Hematopoietic multipotent progenitor cell treated with erythropoietin and hydrocortisone succinate and interleukin-3 and kit ligand, for 15 days (in vitro differentiated cells): ENCODE measurements at regions not wholly inside any gene's neighbourhood (a gene's known extent, or its start where the extent isn't known, plus 50 kb on each side); places are given as distances from the start of the nearest gene placed in this dataset.
"Not testable (repeated sequence)": the region's sequence is repeated elsewhere in the genome, so short reads cannot be mapped to it uniquely, and the experiment has no call there.

ENCODE experiments used
- DNase-seq: peaks from one replicate; pipeline ENCODE4 v3.0.0-alpha.2; 2015; ENCODE audit warnings: low spot score

GRCh38 chr6:105537981-105538578, 135.2 kb upstream of the PREP start:
- no peak for DNase-seq

GRCh38 chr6:105536961-105537360, 134.1 kb upstream of the PREP start:
- DNase-seq: no peak

GRCh38 chr6:105533301-105533700, 130.4 kb upstream of the PREP start:
- no peak for DNase-seq

- no peak for DNase-seq
Observed at GRCh38 chr6:105526225-105526872, 123.5 kb upstream of the PREP start.

- peak; percentile 6 for DNase-seq
Observed at GRCh38 chr6:105522626-105523322, 119.9 kb upstream of the PREP start.

GRCh38 chr6:105519954-105520353, 117.1 kb upstream of the PREP start:
- no peak for DNase-seq

- not testable (repeated sequence) for DNase-seq
Observed at GRCh38 chr6:105518993-105519392, 116.1 kb upstream of the PREP start.

- DNase-seq: no peak
Observed at GRCh38 chr6:105515054-105515453, 112.2 kb upstream of the PREP start.

- DNase-seq: no peak
Observed at GRCh38 chr6:105514306-105514705, 111.4 kb upstream of the PREP start.

GRCh38 chr6:105511639-105512038, 108.8 kb upstream of the PREP start:
- no peak for DNase-seq

- no peak for DNase-seq
Observed at GRCh38 chr6:105510746-105511145, 107.9 kb upstream of the PREP start.

- no peak for DNase-seq
Observed at GRCh38 chr6:105509506-105510331, 106.8 kb upstream of the PREP start.

GRCh38 chr6:105507811-105508210, 104.9 kb upstream of the PREP start:
- no peak for DNase-seq

- DNase-seq: no peak
Observed at GRCh38 chr6:105504706-105505105, 101.8 kb upstream of the PREP start.

- no peak for DNase-seq
Observed at GRCh38 chr6:105503641-105504040, 100.8 kb upstream of the PREP start.

GRCh38 chr6:105501826-105502344, 99.0 kb upstream of the PREP start:
- no peak for DNase-seq

- no peak for DNase-seq
Observed at GRCh38 chr6:105501246-105501645, 98.4 kb upstream of the PREP start.

- no peak for DNase-seq
Observed at GRCh38 chr6:105500693-105501092, 97.8 kb upstream of the PREP start.

- no peak for DNase-seq
Observed at GRCh38 chr6:105499931-105500330, 97.0 kb upstream of the PREP start.

- no peak for DNase-seq
Observed at GRCh38 chr6:105499136-105499870, 96.4 kb upstream of the PREP start.

- DNase-seq: no peak
Observed at GRCh38 chr6:105497549-105497948, 94.7 kb upstream of the PREP start.

GRCh38 chr6:105495515-105495914, 92.6 kb upstream of the PREP start:
- no peak for DNase-seq
